Neutrophil (primary cell): ENCODE measurements at regions not wholly inside any gene's neighbourhood (a gene's known extent, or its start where the extent isn't known, plus 50 kb on each side); places are given as distances from the start of the nearest gene placed in this dataset.

Experiments
- H3K27ac ChIP-seq: fragments of 200-600 bp; sonication (generic); 2 replicates; pipeline ENCODE4 v1.5.1; 2016; ENCODE audit warnings: mild to moderate bottlenecking, moderate library complexity
- H3K27me3 ChIP-seq: fragments of 200-600 bp; sonication (generic); 2 replicates; pipeline ENCODE4 v1.6.0; 2016; ENCODE audit warnings: mild to moderate bottlenecking
- H3K36me3 ChIP-seq: fragments of 200-600 bp; sonication (generic); 2 replicates; pipeline ENCODE4 v1.5.1; 2017
- H3K4me1 ChIP-seq, 2 experiments: fragments of 200-600 bp in 1 of 2; sonication (generic) in 1 of 2; 1 replicate in 1 of 2; 2 replicates in 1 of 2; pipeline versions ENCODE4 v1.5.1 to v1.6.1; 2013 to 2016; ENCODE audit warnings: low read depth in 1 of 2, low read length in 1 of 2, mild to moderate bottlenecking in 1 of 2, moderate library complexity in 1 of 2; ENCODE audit not compliant: control insufficient read depth in 1 of 2, insufficient read depth in 1 of 2
- H3K4me3 ChIP-seq, 2 experiments: fragments of 200-600 bp in 1 of 2; sonication (generic) in 1 of 2; 1 replicate in 1 of 2; 2 replicates in 1 of 2; pipeline ENCODE4 v1.5.1; 2013 to 2016; ENCODE audit warnings: low read depth in 1 of 2, low read length in 1 of 2, mild to moderate bottlenecking in 1 of 2, moderate library complexity in 1 of 2
- H3K9me3 ChIP-seq: fragments of 200-600 bp; sonication (generic); 2 replicates; pipeline ENCODE4 v1.5.1; 2016
- CTCF ChIP-seq: fragments of 200-600 bp; sonication (generic); IDR thresholded peaks from 2 replicates; pipeline ENCODE4 v1.5.1; 2016; ENCODE audit warnings: antibody characterized with exemption

DNA sequence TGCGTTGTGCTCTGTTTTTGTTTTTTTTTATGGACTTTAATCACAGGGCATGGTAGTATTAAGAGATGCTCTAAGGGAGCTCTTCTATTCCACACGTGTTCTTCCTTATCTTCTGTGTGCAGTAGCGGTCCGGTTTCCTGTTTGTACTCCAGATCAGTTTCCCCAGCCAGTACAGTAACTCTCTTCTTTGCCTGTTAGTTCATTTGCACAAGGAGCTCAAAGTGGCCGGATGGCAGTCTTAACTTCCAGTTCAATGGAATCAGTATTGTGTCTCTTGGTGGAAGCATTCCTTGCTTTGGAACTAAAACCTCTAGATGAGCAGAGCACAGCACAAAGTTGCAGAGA is 122.0 kb downstream of the KLF13 start:
- Histone ChIP-seq H3K9me3 (no peaks in the 10 kb centered on the region), H3K36me3 (no peaks in the 10 kb centered on the region), H3K4me1 (peaks cover 4 to 9% of the 10 kb centered on the region in 2 experiments), H3K4me3 (no peak overlapping the region), H3K27me3 (no peaks in the 10 kb centered on the region), H3K27ac (no peak overlapping the region)
- TF ChIP-seq CTCF: no peak

GRCh38 chr15:31452595-31453557 is 126.2 kb downstream of the KLF13 start:
- no peaks in the 10 kb centered on the region for H3K9me3 ChIP-seq
- H3K27me3 ChIP-seq: peaks cover 2% of the 10 kb centered on the region
- H3K4me1 ChIP-seq: peaks cover 0 to 3% of the 10 kb centered on the region in 2 experiments
- H3K36me3 ChIP-seq: no peaks in the 10 kb centered on the region
- no peak overlapping the region for H3K4me3 ChIP-seq
- no peak for TF ChIP-seq CTCF
- no peak overlapping the region for H3K27ac ChIP-seq

DNA sequence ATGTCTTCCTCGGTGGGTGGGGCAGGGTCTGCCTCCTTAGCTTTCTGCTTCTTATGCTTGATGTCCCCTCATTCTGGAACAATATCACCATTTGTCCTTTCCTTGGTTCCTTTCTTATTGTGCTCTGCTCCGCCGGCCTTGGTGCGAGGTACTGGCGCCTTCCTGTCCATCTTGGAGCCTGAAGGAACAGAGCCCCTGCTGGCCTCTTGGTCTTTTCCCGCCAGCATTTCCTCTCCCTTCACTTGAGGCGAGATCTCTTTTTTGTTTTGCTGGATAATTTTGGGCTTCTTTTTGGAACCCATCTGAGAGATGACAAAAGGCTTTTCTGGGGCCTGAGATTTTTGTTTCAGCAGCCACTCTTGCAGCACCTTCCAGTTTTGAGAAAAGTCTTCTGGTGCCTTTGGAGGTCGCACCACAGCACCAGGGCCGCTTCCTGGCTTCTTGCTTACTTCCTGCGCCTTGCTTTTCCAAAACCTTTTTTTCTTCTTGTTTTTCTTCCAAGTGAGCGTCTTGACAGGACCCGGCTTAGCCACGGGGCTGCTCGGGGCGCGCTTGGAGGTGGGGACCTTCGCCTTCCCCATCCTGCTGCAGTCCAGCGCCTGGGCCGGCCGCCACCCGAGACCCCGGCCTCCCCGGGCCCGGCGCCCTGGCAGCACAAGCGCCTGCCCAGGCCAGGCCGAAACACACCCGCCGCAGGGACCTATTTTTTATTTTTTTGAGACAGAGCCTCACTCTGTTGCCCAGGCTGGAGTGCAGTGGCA is 127.1 kb downstream of the KLF13 start:
- H3K4me3 ChIP-seq: no peak overlapping the region
- peaks cover 8% of the 10 kb centered on the region for H3K27me3 ChIP-seq
- no peaks in the 10 kb centered on the region for H3K36me3 ChIP-seq
- H3K4me1 ChIP-seq: peaks cover 0 to 2% of the 10 kb centered on the region in 2 experiments
- H3K27ac ChIP-seq: no peak overlapping the region
- TF ChIP-seq CTCF: no peak
- H3K9me3 ChIP-seq: no peaks in the 10 kb centered on the region

- Histone ChIP-seq H3K4me3 (no peak overlapping the region), H3K36me3 (no peaks in the 10 kb centered on the region), H3K27me3 (peaks cover 8% of the 10 kb centered on the region), H3K4me1 (no peaks in the 10 kb centered on the region), H3K27ac (no peak overlapping the region), H3K9me3 (no peaks in the 10 kb centered on the region)
- TF ChIP-seq CTCF: no peak
Observed at GRCh38 chr15:31455499-31455898, 128.9 kb downstream of the KLF13 start.

DNA sequence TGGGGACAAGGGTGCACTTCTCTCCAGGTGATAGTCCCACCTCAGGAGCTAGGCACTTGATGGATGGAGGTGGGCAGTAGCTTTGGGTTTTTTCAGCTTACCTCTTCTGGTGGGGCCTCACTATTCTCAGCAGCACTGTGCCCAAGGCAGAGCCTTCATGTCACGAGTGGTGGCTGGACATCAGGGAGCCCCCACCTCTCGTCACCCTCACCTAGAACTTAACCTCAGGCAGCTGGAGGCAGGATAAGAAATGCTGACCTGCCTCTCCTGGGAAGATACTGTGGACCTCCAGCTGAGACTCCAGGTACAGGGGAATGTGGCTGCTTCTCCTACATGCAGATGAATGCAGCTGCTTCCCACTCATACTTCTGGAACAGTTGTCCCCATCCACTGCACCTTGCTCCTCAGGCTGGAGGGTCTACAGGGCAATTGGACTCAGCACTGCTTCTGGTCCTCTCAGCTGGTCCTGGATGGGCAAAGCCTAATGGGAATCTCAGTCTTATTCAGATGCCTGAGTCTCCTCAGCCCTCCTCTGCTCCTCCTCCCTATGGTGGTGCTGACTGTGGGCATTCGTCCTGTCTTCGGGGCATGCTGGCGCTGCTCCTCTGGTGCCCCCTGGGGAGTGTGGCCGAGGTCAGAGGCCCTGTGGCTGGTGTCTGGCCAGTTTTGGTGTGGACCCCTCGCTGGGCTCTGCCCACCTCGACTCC is 129.9 kb downstream of the KLF13 start:
- H3K9me3 ChIP-seq: no peaks in the 10 kb centered on the region
- no peak for TF ChIP-seq CTCF
- H3K27ac ChIP-seq: no peak overlapping the region
- no peak overlapping the region for H3K4me3 ChIP-seq
- no peaks in the 10 kb centered on the region for H3K36me3 ChIP-seq
- no peaks in the 10 kb centered on the region for H3K4me1 ChIP-seq
- H3K27me3 ChIP-seq: peaks cover 15% of the 10 kb centered on the region
